Hepatocyte (in vitro differentiated cells): ENCODE measurements at regions not wholly inside any gene's neighbourhood (a gene's known extent, or its start where the extent isn't known, plus 50 kb on each side); places are given as distances from the start of the nearest gene placed in this dataset.

Experiments used
- DNase-seq: peaks from one replicate; pipeline ENCODE4 v3.0.0-alpha.2; 2016; ENCODE audit warnings: low spot score
- H2AFZ ChIP-seq: fragments of 200-600 bp; sonication (generic); 2 replicates; pipeline ENCODE4 v1.6.0; 2016; ENCODE audit warnings: antibody characterized with exemption, mild to moderate bottlenecking
- H3K27ac ChIP-seq: fragments of 200-600 bp; sonication (generic); 2 replicates; pipeline ENCODE4 v1.5.1; 2016; ENCODE audit warnings: mild to moderate bottlenecking
- H3K27me3 ChIP-seq: fragments of 200-600 bp; sonication (generic); 2 replicates; pipeline ENCODE4 v1.6.1; 2016
- H3K36me3 ChIP-seq: fragments of 200-600 bp; sonication (generic); replicated peaks from 2 replicates; pipeline ENCODE4 v1.5.1; 2016; ENCODE audit warnings: low read depth; ENCODE audit not compliant: insufficient read depth
- H3K4me1 ChIP-seq: fragments of 200-600 bp; sonication (generic); 2 replicates; pipeline ENCODE4 v1.5.1; 2016; ENCODE audit warnings: mild to moderate bottlenecking, moderate library complexity; ENCODE audit not compliant: insufficient read depth
- H3K4me2 ChIP-seq: fragments of 200-600 bp; sonication (generic); 2 replicates; pipeline ENCODE4 v1.6.0; 2016
- H3K4me3 ChIP-seq: fragments of 200-600 bp; sonication (generic); 2 replicates; pipeline ENCODE4 v1.5.1; 2016; ENCODE audit warnings: mild to moderate bottlenecking
- H3K79me2 ChIP-seq: fragments of 200-600 bp; sonication (generic); 2 replicates; pipeline ENCODE4 v1.6.0; 2017; ENCODE audit warnings: mild to moderate bottlenecking
- H3K9me2 ChIP-seq: fragments of 200-600 bp; sonication (generic); replicated peaks from 2 replicates; pipeline ENCODE4 v1.6.0; 2017; ENCODE audit warnings: mild to moderate bottlenecking; ENCODE audit not compliant: insufficient read depth
- H3K9me3 ChIP-seq: fragments of 200-600 bp; sonication (generic); 2 replicates; pipeline ENCODE4 v1.5.1; 2016; ENCODE audit warnings: low read depth, mild to moderate bottlenecking
- H4K20me1 ChIP-seq: fragments of 200-600 bp; sonication (generic); 2 replicates; pipeline ENCODE4 v1.6.0; 2016; ENCODE audit warnings: mild to moderate bottlenecking; ENCODE audit not compliant: insufficient read depth, poor library complexity, severe bottlenecking
- EZH2 ChIP-seq: fragments of 200-600 bp; sonication (generic); IDR thresholded peaks from 2 replicates; pipeline ENCODE4 v1.6.1; 2016; ENCODE audit warnings: antibody characterized with exemption, mild to moderate bottlenecking, borderline replicate concordance
- EZH2phosphoT487 ChIP-seq: fragments of 200-600 bp; sonication (generic); IDR thresholded peaks from one replicate; pipeline ENCODE4 v1.6.1; 2018; ENCODE audit warnings: antibody characterized with exemption, mild to moderate bottlenecking, low read depth, moderate library complexity; ENCODE audit not compliant: unreplicated experiment, severe bottlenecking
- WGBS: methylation state at CpG from one replicate; pipeline ENCODE4 v1.1.6; 2016; ENCODE audit warnings: low lambda C conversion rate; ENCODE audit errors: missing lambda C conversion rate; 5-methylcytosine and 5-hydroxymethylcytosine counted together
- TF ChIP-seq, protein P1 (sequence below): fragments of 200-600 bp; sonication (generic); IDR thresholded peaks from 2 replicates; pipeline ENCODE4 v1.5.1; 2016; ENCODE audit warnings: antibody characterized with exemption, mild to moderate bottlenecking; ENCODE audit not compliant: poor library complexity

DNA sequence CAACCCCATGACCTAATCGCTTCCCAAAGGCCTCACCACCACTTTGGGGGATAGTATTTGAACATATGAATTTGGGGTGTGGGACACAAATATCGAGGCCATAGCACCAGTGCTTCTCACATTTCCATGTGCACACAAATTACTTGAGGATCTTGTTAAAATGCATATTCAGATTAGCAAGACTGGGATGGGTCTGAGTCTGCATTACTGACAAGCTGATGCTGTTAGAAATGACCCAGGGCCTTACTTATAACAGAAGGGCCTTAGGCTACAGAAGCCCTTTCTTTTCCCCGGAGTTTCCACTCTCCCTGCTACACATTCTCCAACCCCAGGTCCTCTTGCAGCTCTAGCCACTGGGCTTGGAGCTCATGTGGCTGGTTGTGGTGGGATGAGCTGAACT is 141.5 kb upstream of the LRFN2 start:
- Histone ChIP-seq H3K9me2 (no peaks in the 10 kb centered on the region), H4K20me1 (no peaks in the 10 kb centered on the region), H3K36me3 (no peaks in the 10 kb centered on the region), H3K79me2 (no peaks in the 10 kb centered on the region), H3K4me2 (no peak overlapping the region), H3K4me1 (peaks cover 6% of the 10 kb centered on the region), H3K27ac (no peak overlapping the region), H3K9me3 (no peaks in the 10 kb centered on the region), H3K4me3 (no peak overlapping the region), H3K27me3 (no peaks in the 10 kb centered on the region), H2AFZ (no peak overlapping the region)
- TF ChIP-seq, protein P1, sequence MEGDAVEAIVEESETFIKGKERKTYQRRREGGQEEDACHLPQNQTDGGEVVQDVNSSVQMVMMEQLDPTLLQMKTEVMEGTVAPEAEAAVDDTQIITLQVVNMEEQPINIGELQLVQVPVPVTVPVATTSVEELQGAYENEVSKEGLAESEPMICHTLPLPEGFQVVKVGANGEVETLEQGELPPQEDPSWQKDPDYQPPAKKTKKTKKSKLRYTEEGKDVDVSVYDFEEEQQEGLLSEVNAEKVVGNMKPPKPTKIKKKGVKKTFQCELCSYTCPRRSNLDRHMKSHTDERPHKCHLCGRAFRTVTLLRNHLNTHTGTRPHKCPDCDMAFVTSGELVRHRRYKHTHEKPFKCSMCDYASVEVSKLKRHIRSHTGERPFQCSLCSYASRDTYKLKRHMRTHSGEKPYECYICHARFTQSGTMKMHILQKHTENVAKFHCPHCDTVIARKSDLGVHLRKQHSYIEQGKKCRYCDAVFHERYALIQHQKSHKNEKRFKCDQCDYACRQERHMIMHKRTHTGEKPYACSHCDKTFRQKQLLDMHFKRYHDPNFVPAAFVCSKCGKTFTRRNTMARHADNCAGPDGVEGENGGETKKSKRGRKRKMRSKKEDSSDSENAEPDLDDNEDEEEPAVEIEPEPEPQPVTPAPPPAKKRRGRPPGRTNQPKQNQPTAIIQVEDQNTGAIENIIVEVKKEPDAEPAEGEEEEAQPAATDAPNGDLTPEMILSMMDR = no peak
- no peak for TF ChIP-seq EZH2
- TF ChIP-seq EZH2phosphoT487 = no peak
- DNase-seq = no peak
- 93% methylated on average over 3 of the region's 3 CpGs for WGBS

DNA sequence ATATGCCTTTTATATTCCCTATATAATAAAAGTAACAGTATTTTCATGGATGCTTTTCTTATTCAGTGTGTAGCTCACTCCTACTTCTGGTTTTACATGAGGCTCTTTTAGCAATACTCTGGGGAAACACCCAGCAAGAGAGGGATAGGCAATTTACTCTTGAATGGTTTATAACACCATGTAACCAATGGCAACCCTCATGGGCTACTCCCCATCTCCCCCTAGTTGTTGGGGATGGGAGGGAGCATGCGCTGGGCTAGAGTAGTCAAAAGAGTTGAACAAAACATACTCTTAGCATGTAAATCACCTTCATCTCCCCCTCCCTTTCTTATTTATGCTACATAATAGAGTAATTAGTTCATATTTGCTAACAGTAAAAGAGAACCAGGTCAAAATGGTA is 140.1 kb upstream of the LRFN2 start:
- Histone ChIP-seq H3K4me2 (no peak overlapping the region), H3K4me1 (peaks cover 16% of the 10 kb centered on the region), H4K20me1 (no peaks in the 10 kb centered on the region), H3K9me3 (no peaks in the 10 kb centered on the region), H3K9me2 (no peaks in the 10 kb centered on the region), H3K27ac (no peak overlapping the region), H3K36me3 (no peaks in the 10 kb centered on the region), H3K4me3 (no peak overlapping the region), H3K79me2 (no peaks in the 10 kb centered on the region), H3K27me3 (no peaks in the 10 kb centered on the region), H2AFZ (no peak overlapping the region)
- DNase-seq = no peak
- TF ChIP-seq EZH2 (no peak), EZH2phosphoT487 (no peak)
- TF ChIP-seq, protein P1 = no peak
- 92% methylated on average over 1 of the region's 1 CpG for WGBS

DNA sequence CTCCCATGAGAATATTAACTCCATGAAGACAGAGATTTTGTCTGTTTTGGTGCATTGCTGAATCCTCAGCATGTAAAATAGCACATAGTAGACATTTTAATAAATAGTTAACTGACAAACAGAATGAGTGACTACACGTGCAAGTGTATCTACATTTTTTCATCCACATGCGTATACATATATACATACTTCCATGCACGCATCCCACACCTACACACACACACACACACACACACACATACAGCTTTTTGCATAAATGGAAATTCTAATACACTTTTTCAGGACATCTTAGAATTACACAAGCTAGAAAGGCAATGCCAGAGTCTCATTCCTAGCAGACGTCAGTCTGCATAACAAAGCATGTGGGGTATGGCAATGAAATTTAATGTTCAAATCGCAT is 139.7 kb upstream of the LRFN2 start:
- WGBS = 91% methylated on average over 5 of the region's 5 CpGs
- H3K9me3 ChIP-seq = no peaks in the 10 kb centered on the region
- H3K27ac ChIP-seq = no peak overlapping the region
- TF ChIP-seq, protein P1 = no peak
- TF ChIP-seq EZH2 (no peak), EZH2phosphoT487 (no peak)
- no peaks in the 10 kb centered on the region for H3K36me3 ChIP-seq
- peaks cover 20% of the 10 kb centered on the region for H3K4me1 ChIP-seq
- H2AFZ ChIP-seq = no peak overlapping the region
- no peaks in the 10 kb centered on the region for H4K20me1 ChIP-seq
- no peaks in the 10 kb centered on the region for H3K27me3 ChIP-seq
- H3K79me2 ChIP-seq = no peaks in the 10 kb centered on the region
- H3K9me2 ChIP-seq = no peaks in the 10 kb centered on the region
- no peak overlapping the region for H3K4me2 ChIP-seq
- DNase-seq = no peak
- no peak overlapping the region for H3K4me3 ChIP-seq

DNA sequence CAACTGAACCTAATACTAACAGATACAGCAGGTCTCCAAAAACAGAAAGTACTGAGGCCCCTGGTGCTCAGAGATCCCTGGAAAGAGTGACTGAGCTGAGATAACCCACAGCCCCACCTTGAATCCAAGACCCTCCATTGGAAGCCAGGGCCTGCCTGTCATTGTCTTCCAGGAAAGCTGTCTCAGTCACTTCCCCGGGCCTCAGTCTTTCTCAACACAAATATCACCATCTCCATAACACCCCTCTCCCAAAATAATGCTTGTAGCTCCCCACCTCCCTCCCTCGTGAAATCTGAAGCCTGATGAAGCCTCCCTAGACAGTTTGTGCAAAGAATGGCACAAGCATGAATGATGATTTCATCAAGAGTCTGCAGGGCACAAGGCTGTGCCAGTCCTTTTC is 138.2 kb upstream of the LRFN2 start:
- no peaks in the 10 kb centered on the region for H4K20me1 ChIP-seq
- TF ChIP-seq EZH2 (no peak), EZH2phosphoT487 (no peak)
- TF ChIP-seq, protein P1 = no peak
- no peak overlapping the region for H3K4me2 ChIP-seq
- no peak overlapping the region for H2AFZ ChIP-seq
- H3K4me1 ChIP-seq = peaks cover 35% of the 10 kb centered on the region
- H3K9me2 ChIP-seq = no peaks in the 10 kb centered on the region
- H3K27ac ChIP-seq = no peak overlapping the region
- no peaks in the 10 kb centered on the region for H3K36me3 ChIP-seq
- no peaks in the 10 kb centered on the region for H3K79me2 ChIP-seq
- no peak overlapping the region for H3K4me3 ChIP-seq
- H3K9me3 ChIP-seq = no peaks in the 10 kb centered on the region
- no peaks in the 10 kb centered on the region for H3K27me3 ChIP-seq
- DNase-seq = no peak
- 90% methylated on average over 2 of the region's 2 CpGs for WGBS
